ENCODE measurements at regions not wholly inside any gene's neighbourhood (a gene's known extent, or its start where the extent isn't known, plus 50 kb on each side); places are given as distances from the start of the nearest gene placed in this dataset.

- no peak overlapping the region for H3K27ac Mint-ChIP-seq
- no peaks in the 10 kb centered on the region for H3K9me3 Mint-ChIP-seq
- no peaks in the 10 kb centered on the region for H3K4me1 Mint-ChIP-seq
- no peak for DNase-seq (ENCODE audit: low spot score in 2 of 2)
- no peaks in the 10 kb centered on the region for H3K36me3 Mint-ChIP-seq
- H3K4me3 Mint-ChIP-seq = no peak overlapping the region
- ATAC-seq = no peak
Observed at GRCh38 chr5:3321923-3322322, 273.7 kb upstream of the IRX1 start.

GRCh38 chr5:3321119-3321760, 274.4 kb upstream of the IRX1 start:
- Mint-ChIP-seq H3K27ac (no peak overlapping the region), H3K4me1 (no peaks in the 10 kb centered on the region), H3K9me3 (no peaks in the 10 kb centered on the region), H3K36me3 (no peaks in the 10 kb centered on the region), H3K4me3 (no peak overlapping the region)
- DNase-seq (ENCODE audit: low spot score in 2 of 2) (no peak), ATAC-seq (no peak)

GRCh38 chr5:3320317-3320875, 275.2 kb upstream of the IRX1 start:
- H3K4me3 Mint-ChIP-seq = no peak overlapping the region
- no peak for ATAC-seq
- DNase-seq (ENCODE audit: low spot score in 2 of 2) = no peak

GRCh38 chr5:3317051-3317795, 278.4 kb upstream of the IRX1 start:
- Mint-ChIP-seq H3K4me1 (no peaks in the 10 kb centered on the region), H3K36me3 (no peaks in the 10 kb centered on the region), H3K4me3 (no peak overlapping the region), H3K27ac (no peak overlapping the region), H3K9me3 (peaks cover 15% of the 10 kb centered on the region)
- DNase-seq (ENCODE audit: low spot score in 2 of 2) = no peak
- ATAC-seq = no peak

More at GRCh38 chr5:3320317-3320875, 275.2 kb upstream of the IRX1 start:
- no peak overlapping the region for H3K27ac Mint-ChIP-seq
- H3K9me3 Mint-ChIP-seq = peaks cover 3% of the 10 kb centered on the region
- no peaks in the 10 kb centered on the region for H3K4me1 Mint-ChIP-seq
- no peaks in the 10 kb centered on the region for H3K36me3 Mint-ChIP-seq

DNA sequence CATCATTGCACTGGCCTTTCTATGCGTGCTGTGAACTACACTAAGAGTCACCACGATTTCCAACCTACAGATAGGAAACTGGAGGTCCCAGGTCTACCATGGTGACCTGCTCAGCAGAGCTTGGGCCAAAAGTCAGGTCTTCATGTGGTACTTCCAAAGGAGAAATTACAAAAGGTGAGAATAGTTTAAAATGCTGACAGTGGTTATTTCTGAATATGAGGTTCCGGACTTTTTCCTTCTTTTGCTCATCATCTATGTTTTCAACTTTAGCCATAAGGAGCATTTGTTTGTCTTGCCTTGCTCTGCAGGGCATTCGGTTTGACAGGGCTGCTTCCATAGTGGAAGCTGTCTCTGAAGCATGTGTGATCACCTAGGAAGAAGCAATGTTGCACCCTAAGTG, 282.1 kb upstream of the IRX1 start:
- Mint-ChIP-seq H3K36me3 (no peaks in the 10 kb centered on the region), H3K4me3 (no peak overlapping the region), H3K4me1 (no peaks in the 10 kb centered on the region), H3K9me3 (peaks cover 15% of the 10 kb centered on the region), H3K27ac (no peak overlapping the region)
- no peak for ATAC-seq
- no peak for DNase-seq (ENCODE audit: low spot score in 2 of 2)

- Mint-ChIP-seq H3K4me3 (no peak overlapping the region), H3K9me3 (peaks cover 18% of the 10 kb centered on the region), H3K36me3 (no peaks in the 10 kb centered on the region), H3K27ac (no peak overlapping the region), H3K4me1 (no peaks in the 10 kb centered on the region)
- no peak for ATAC-seq
- no peak for DNase-seq (ENCODE audit: low spot score in 2 of 2)
Observed at GRCh38 chr5:3312299-3312698, 283.3 kb upstream of the IRX1 start.

DNA sequence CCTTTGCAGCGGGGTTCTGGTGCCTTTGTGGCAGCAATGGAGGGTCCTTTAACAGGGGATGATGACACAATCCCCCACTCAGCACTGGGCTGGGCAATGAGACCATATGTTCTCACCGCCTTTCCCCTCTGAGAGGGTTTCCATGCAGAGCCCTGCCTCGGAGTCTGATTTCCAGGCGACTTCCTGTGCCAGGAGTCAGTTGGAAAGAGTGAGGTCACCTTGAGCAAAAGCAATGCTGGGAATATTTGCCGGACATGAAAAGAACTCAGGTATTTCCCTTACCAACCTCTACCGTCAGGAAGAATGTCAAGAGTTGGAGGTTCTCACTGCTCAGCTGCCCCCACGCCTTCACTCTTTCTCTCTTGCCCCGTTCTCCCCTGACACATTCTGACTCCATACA, 284.2 kb upstream of the IRX1 start:
- ATAC-seq = no peak
- DNase-seq (ENCODE audit: low spot score in 2 of 2) = no peak
- Mint-ChIP-seq H3K36me3 (no peaks in the 10 kb centered on the region), H3K4me1 (no peaks in the 10 kb centered on the region), H3K9me3 (peaks cover 18% of the 10 kb centered on the region), H3K4me3 (no peak overlapping the region), H3K27ac (no peak overlapping the region)

GRCh38 chr5:3310541-3311261, 284.9 kb upstream of the IRX1 start:
- peaks cover 17% of the 10 kb centered on the region for H3K9me3 Mint-ChIP-seq
- ATAC-seq (no peak), DNase-seq (ENCODE audit: low spot score in 2 of 2) (no peak)
- H3K4me1 Mint-ChIP-seq = no peaks in the 10 kb centered on the region
- no peak overlapping the region for H3K27ac Mint-ChIP-seq
- H3K36me3 Mint-ChIP-seq = no peaks in the 10 kb centered on the region
- H3K4me3 Mint-ChIP-seq = no peak overlapping the region

DNA sequence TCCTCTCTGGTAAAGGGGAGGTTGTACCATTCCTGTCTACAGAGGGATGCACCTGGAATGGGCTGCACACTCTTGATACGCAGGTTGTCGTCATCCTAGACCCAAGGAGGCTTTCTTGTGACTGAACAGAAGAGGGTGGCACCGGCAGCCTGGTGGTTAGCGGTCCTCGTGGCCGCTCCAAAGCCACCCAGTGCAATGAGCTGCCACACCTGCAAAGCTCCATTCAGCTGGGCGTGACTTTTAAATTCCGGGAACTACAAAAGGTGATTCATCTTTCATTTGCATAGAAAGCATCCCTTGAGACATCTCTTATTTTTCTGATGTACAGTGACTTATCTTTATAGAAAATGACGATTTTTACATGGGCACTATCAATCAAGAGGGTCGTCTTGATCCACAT, 286.1 kb upstream of the IRX1 start:
- Mint-ChIP-seq H3K9me3 (peaks cover 16% of the 10 kb centered on the region), H3K4me3 (no peak overlapping the region), H3K36me3 (no peaks in the 10 kb centered on the region), H3K27ac (no peak overlapping the region), H3K4me1 (no peaks in the 10 kb centered on the region)
- no peak for ATAC-seq
- no peak for DNase-seq (ENCODE audit: low spot score in 2 of 2)

DNA sequence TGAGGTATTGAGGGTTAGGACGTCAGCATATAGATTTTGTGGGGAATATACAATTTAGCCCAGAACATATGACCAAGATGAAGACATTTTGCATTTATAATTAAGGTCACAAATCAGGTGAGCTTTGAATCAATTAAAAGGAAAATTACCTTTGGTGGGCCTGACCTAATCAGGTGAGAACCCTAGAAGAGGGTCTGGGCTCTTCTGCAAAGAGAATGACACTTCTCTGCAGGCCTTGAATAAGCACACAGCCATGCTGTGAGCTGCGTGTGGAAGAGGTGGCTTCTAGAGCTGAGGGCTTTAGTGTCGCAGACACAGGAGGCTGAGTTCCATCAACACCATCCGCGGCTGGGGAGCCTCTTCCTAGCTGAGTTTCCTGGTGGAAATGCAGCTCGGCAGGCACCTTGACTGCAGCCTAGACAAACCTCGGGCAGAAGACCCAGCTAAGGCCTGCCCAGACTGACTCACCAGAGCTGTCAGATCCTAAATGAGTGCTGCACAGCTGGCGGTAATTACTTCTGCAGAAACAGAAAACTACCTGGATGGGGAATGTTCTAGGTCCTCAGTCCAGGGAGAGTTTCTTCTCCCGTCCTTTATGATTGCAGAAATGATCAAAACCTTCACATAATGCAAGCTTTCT, 287.5 kb upstream of the IRX1 start:
- Mint-ChIP-seq H3K4me1 (no peaks in the 10 kb centered on the region), H3K36me3 (no peaks in the 10 kb centered on the region), H3K27ac (no peak overlapping the region), H3K9me3 (peaks cover 8% of the 10 kb centered on the region), H3K4me3 (no peak overlapping the region)
- ATAC-seq (no peak), DNase-seq (ENCODE audit: low spot score in 2 of 2) (no peak)

DNA sequence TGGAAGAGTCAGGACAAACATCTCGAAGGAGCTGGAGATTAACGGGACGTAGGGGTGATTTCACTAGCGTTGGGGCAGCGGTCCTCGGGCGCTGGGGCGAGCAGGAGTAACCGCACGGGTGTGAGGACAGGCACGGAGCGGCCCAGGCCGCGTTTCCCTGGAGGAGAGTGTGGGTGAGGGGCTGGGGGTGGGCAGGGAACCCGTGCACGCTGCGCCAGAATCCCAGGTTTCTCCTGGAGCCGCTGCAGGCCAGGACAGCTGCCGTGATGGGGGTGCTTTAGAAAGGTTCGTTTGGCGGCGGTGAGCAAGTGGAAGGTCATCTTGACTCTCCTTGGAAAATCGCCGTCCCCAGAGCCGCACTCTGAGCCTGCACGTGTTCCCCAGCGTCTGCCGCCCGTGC, 290.2 kb upstream of the IRX1 start:
- no peaks in the 10 kb centered on the region for H3K36me3 Mint-ChIP-seq
- ATAC-seq = no peak
- peaks cover 9% of the 10 kb centered on the region for H3K9me3 Mint-ChIP-seq
- DNase-seq (ENCODE audit: low spot score in 2 of 2) = no peak
- H3K4me3 Mint-ChIP-seq = no peak overlapping the region
- H3K27ac Mint-ChIP-seq = no peak overlapping the region
- H3K4me1 Mint-ChIP-seq = no peaks in the 10 kb centered on the region

DNA sequence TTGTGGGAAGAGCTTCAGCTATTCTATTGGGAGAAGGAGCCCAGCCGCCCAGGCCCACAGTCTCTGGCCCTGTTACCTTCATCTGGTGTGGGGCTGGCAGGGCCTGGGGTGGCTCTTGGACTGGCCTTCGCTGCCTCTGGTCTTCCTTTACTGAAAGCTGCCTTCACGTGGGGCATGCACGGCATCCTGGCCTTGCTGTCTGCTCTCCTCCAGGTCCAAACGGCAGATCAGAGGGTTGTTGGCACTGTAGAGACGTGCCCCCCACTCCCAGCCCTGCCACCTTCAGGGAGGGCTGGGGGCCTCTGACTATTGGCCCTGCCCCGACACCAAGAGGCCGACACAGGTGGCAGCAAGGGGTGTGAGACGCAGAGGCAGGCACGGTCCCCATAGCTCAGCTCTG, 291.3 kb upstream of the IRX1 start:
- no peaks in the 10 kb centered on the region for H3K4me1 Mint-ChIP-seq
- no peak overlapping the region for H3K4me3 Mint-ChIP-seq
- no peak for DNase-seq (ENCODE audit: low spot score in 2 of 2)
- ATAC-seq = no peak
- H3K9me3 Mint-ChIP-seq = peaks cover 9% of the 10 kb centered on the region
- no peak overlapping the region for H3K27ac Mint-ChIP-seq
- H3K36me3 Mint-ChIP-seq = no peaks in the 10 kb centered on the region

- H3K27ac Mint-ChIP-seq = no peak overlapping the region
- no peak for ATAC-seq
- peaks cover 11% of the 10 kb centered on the region for H3K9me3 Mint-ChIP-seq
- no peaks in the 10 kb centered on the region for H3K4me1 Mint-ChIP-seq
- no peak overlapping the region for H3K4me3 Mint-ChIP-seq
- H3K36me3 Mint-ChIP-seq = no peaks in the 10 kb centered on the region
- DNase-seq (ENCODE audit: low spot score in 2 of 2) = no peak
Observed at GRCh38 chr5:3303777-3304176, 291.9 kb upstream of the IRX1 start.

DNA sequence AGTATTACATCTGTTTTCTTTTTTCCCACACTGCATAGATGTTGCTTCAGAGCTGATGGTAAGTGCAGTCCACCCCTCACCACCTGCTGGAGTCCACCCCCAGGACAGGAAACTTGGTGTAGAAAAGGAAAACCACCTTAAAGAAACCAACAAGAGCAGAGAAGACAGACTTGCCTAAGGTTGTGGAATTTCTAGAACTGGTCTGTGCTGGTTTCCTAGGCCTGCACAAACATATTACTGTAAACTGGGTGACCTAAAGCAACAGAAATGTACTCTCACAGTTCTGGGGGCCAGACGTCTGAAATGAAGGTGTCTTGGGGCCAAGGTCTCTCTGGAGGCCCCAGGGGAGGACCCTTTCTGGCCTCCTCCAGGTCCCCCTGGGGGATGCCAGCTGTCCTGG, 293.4 kb upstream of the IRX1 start:
- peaks cover 8% of the 10 kb centered on the region for H3K9me3 Mint-ChIP-seq
- no peaks in the 10 kb centered on the region for H3K36me3 Mint-ChIP-seq
- H3K27ac Mint-ChIP-seq = no peak overlapping the region
- ATAC-seq (no peak), DNase-seq (ENCODE audit: low spot score in 2 of 2) (no peak)
- H3K4me1 Mint-ChIP-seq = no peaks in the 10 kb centered on the region
- H3K4me3 Mint-ChIP-seq = no peak overlapping the region

DNA sequence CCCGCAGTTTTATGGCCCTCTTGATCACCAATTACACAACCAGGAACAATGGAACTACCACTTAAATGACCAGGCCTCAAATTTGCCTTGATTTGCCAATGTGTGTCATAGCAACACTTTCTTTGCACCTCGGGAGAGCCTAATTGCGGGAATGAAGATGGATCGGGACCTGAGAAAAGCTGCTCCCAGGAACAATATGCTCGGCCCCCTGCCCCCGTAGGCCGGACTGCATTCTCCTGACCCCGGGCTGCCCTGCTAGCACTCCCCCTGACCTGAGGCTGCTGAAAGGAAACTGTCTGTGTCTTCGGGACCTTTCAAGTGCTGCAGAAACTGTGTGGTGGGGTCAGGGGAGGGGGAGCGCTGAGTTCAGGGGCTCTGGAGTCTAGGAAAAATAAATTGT, 294.3 kb upstream of the IRX1 start:
- H3K9me3 Mint-ChIP-seq = peaks cover 8% of the 10 kb centered on the region
- no peaks in the 10 kb centered on the region for H3K36me3 Mint-ChIP-seq
- H3K4me1 Mint-ChIP-seq = no peaks in the 10 kb centered on the region
- H3K4me3 Mint-ChIP-seq = no peak overlapping the region
- no peak overlapping the region for H3K27ac Mint-ChIP-seq
- DNase-seq (ENCODE audit: low spot score in 2 of 2) (no peak), ATAC-seq (no peak)
